ENCODE measurements at regions not wholly inside any gene's neighbourhood (a gene's known extent, or its start where the extent isn't known, plus 50 kb on each side); places are given as distances from the start of the nearest gene placed in this dataset.
A peak's percentile ranks its signal among the peaks of the same experiment; 100 is the strongest.

GRCh38 chr7:17663061-17663675, 277.1 kb downstream of the SNX13 start:
- peaks cover 1 to 4% (median 2%) of the 10 kb centered on the region in 3 donors for H3K27me3 Mint-ChIP-seq (ENCODE audit: low read depth in 3 of 3)
- H3K9me3 Mint-ChIP-seq: peaks cover 0 to 3% (median 0%) of the 10 kb centered on the region in 6 donors
- no peak overlapping the region for H3K4me3 Mint-ChIP-seq
- DNase-seq: no peak
- H3K36me3 Mint-ChIP-seq: no peaks in the 10 kb centered on the region
- H3K27ac Mint-ChIP-seq: no peak overlapping the region
- no peaks in the 10 kb centered on the region for H3K4me1 Mint-ChIP-seq

GRCh38 chr7:17665029-17665428, 275.3 kb downstream of the SNX13 start:
- no peak for DNase-seq
- Mint-ChIP-seq H3K9me3 (peaks cover 0 to 3% (median 0%) of the 10 kb centered on the region in 6 donors), H3K27me3 (ENCODE audit: low read depth in 3 of 3) (peaks cover 1 to 4% (median 2%) of the 10 kb centered on the region in 3 donors), H3K4me1 (no peaks in the 10 kb centered on the region), H3K4me3 (no peak overlapping the region), H3K36me3 (no peaks in the 10 kb centered on the region), H3K27ac (no peak overlapping the region)

GRCh38 chr7:17668122-17668521, 272.2 kb downstream of the SNX13 start:
- no peak overlapping the region for H3K4me3 Mint-ChIP-seq

GRCh38 chr7:17669204-17669603, 271.1 kb downstream of the SNX13 start:
- Mint-ChIP-seq H3K36me3 (no peaks in the 10 kb centered on the region), H3K4me1 (no peaks in the 10 kb centered on the region), H3K27ac (no peak overlapping the region), H3K27me3 (ENCODE audit: low read depth in 3 of 3) (peaks cover 0 to 3% (median 0%) of the 10 kb centered on the region in 3 donors), H3K9me3 (no peaks in the 10 kb centered on the region), H3K4me3 (no peak overlapping the region)
- no peak for DNase-seq

More at GRCh38 chr7:17668122-17668521, 272.2 kb downstream of the SNX13 start:
- Mint-ChIP-seq H3K36me3 (no peaks in the 10 kb centered on the region), H3K27me3 (ENCODE audit: low read depth in 3 of 3) (peaks cover 0 to under 1% (median 0%) of the 10 kb centered on the region in 3 donors), H3K27ac (no peak overlapping the region), H3K4me1 (no peaks in the 10 kb centered on the region), H3K9me3 (no peaks in the 10 kb centered on the region)
- DNase-seq: no peak

- H3K4me3 Mint-ChIP-seq: no peak overlapping the region
- no peaks in the 10 kb centered on the region for H3K9me3 Mint-ChIP-seq
- no peaks in the 10 kb centered on the region for H3K36me3 Mint-ChIP-seq
- no peaks in the 10 kb centered on the region for H3K4me1 Mint-ChIP-seq
- no peak for DNase-seq
- no peak overlapping the region for H3K27ac Mint-ChIP-seq
- peaks cover 0 to 5% (median 0%) of the 10 kb centered on the region in 3 donors for H3K27me3 Mint-ChIP-seq (ENCODE audit: low read depth in 3 of 3)
Observed at GRCh38 chr7:17671956-17672355, 268.3 kb downstream of the SNX13 start.

GRCh38 chr7:17672783-17673182, 267.5 kb downstream of the SNX13 start:
- Mint-ChIP-seq H3K36me3 (no peaks in the 10 kb centered on the region), H3K4me1 (no peaks in the 10 kb centered on the region), H3K4me3 (no peak overlapping the region), H3K27ac (no peak overlapping the region), H3K9me3 (no peaks in the 10 kb centered on the region), H3K27me3 (ENCODE audit: low read depth in 3 of 3) (peaks cover 0 to 5% (median 0%) of the 10 kb centered on the region in 3 donors)
- no peak for DNase-seq

- H3K27me3 Mint-ChIP-seq (ENCODE audit: low read depth in 3 of 3): peaks cover 0 to 5% (median 0%) of the 10 kb centered on the region in 3 donors
- no peak for DNase-seq
- no peaks in the 10 kb centered on the region for H3K4me1 Mint-ChIP-seq
- H3K27ac Mint-ChIP-seq: no peak overlapping the region
- no peak overlapping the region for H3K4me3 Mint-ChIP-seq
- no peaks in the 10 kb centered on the region for H3K36me3 Mint-ChIP-seq
- no peaks in the 10 kb centered on the region for H3K9me3 Mint-ChIP-seq
Observed at GRCh38 chr7:17674166-17674942, 265.9 kb downstream of the SNX13 start.

GRCh38 chr7:17674943-17675608, 265.2 kb downstream of the SNX13 start:
- Mint-ChIP-seq H3K4me1 (no peaks in the 10 kb centered on the region), H3K27me3 (ENCODE audit: low read depth in 3 of 3) (peaks cover 0 to 5% (median 0%) of the 10 kb centered on the region in 3 donors), H3K9me3 (no peaks in the 10 kb centered on the region), H3K27ac (no peak overlapping the region), H3K4me3 (no peak overlapping the region), H3K36me3 (no peaks in the 10 kb centered on the region)
- no peak for DNase-seq

- Mint-ChIP-seq H3K4me3 (no peak overlapping the region), H3K27ac (no peak overlapping the region), H3K36me3 (no peaks in the 10 kb centered on the region), H3K9me3 (no peaks in the 10 kb centered on the region), H3K4me1 (no peaks in the 10 kb centered on the region), H3K27me3 (ENCODE audit: low read depth in 3 of 3) (peaks cover 0 to 5% (median 0%) of the 10 kb centered on the region in 3 donors)
- no peak for DNase-seq
Observed at GRCh38 chr7:17677408-17677807, 262.9 kb downstream of the SNX13 start.

GRCh38 chr7:17678896-17679295, 261.4 kb downstream of the SNX13 start:
- H3K27ac Mint-ChIP-seq: no peak overlapping the region
- no peaks in the 10 kb centered on the region for H3K36me3 Mint-ChIP-seq
- H3K4me1 Mint-ChIP-seq: no peaks in the 10 kb centered on the region
- DNase-seq: no peak
- H3K27me3 Mint-ChIP-seq (ENCODE audit: low read depth in 3 of 3): peaks cover 0 to 3% (median 0%) of the 10 kb centered on the region in 3 donors
- H3K4me3 Mint-ChIP-seq: no peak overlapping the region
- H3K9me3 Mint-ChIP-seq: no peaks in the 10 kb centered on the region

- Mint-ChIP-seq H3K27me3 (ENCODE audit: low read depth in 3 of 3) (peaks cover 0 to 3% (median 0%) of the 10 kb centered on the region in 3 donors), H3K4me1 (no peaks in the 10 kb centered on the region), H3K9me3 (no peaks in the 10 kb centered on the region), H3K4me3 (no peak overlapping the region), H3K36me3 (no peaks in the 10 kb centered on the region), H3K27ac (no peak overlapping the region)
- DNase-seq: no peak
Observed at GRCh38 chr7:17679458-17679857, 260.8 kb downstream of the SNX13 start.

- H3K4me1 Mint-ChIP-seq: no peaks in the 10 kb centered on the region
- peaks cover 0 to 3% (median 0%) of the 10 kb centered on the region in 3 donors for H3K27me3 Mint-ChIP-seq (ENCODE audit: low read depth in 3 of 3)
Observed at GRCh38 chr7:17680026-17680425, 260.3 kb downstream of the SNX13 start.

GRCh38 chr7:17680943-17681351, 259.3 kb downstream of the SNX13 start:
- Mint-ChIP-seq H3K27me3 (ENCODE audit: low read depth in 3 of 3) (peaks cover 0 to 3% (median 0%) of the 10 kb centered on the region in 3 donors), H3K4me3 (no peak overlapping the region), H3K27ac (no peak overlapping the region), H3K36me3 (no peaks in the 10 kb centered on the region), H3K9me3 (no peaks in the 10 kb centered on the region), H3K4me1 (no peaks in the 10 kb centered on the region)
- peak; percentile 10 to 20 (median 18) for DNase-seq

More at GRCh38 chr7:17680026-17680425, 260.3 kb downstream of the SNX13 start:
- DNase-seq: no peak
- H3K4me3 Mint-ChIP-seq: no peak overlapping the region
- H3K36me3 Mint-ChIP-seq: no peaks in the 10 kb centered on the region
- H3K27ac Mint-ChIP-seq: no peak overlapping the region
- H3K9me3 Mint-ChIP-seq: no peaks in the 10 kb centered on the region

- Mint-ChIP-seq H3K27me3 (ENCODE audit: low read depth in 3 of 3) (no peaks in the 10 kb centered on the region), H3K9me3 (no peaks in the 10 kb centered on the region), H3K27ac (no peak overlapping the region), H3K4me1 (no peaks in the 10 kb centered on the region), H3K4me3 (no peak overlapping the region), H3K36me3 (no peaks in the 10 kb centered on the region)
- no peak for DNase-seq
Observed at GRCh38 chr7:17681965-17682364, 258.3 kb downstream of the SNX13 start.

All from immature natural killer cell (primary cell).